ENCODE measurements at regions not wholly inside any gene's neighbourhood (a gene's known extent, or its start where the extent isn't known, plus 50 kb on each side); places are given as distances from the start of the nearest gene placed in this dataset.
"Not testable (repeated sequence)": the region's sequence is repeated elsewhere in the genome, so short reads cannot be mapped to it uniquely, and the experiment has no call there.

GRCh38 chr10:81502677-81503359 lies 372.2 kb upstream of the NRG3 start:
- Mint-ChIP-seq H3K27ac (no peak overlapping the region), H3K36me3 (ENCODE audit: low read depth) (no peaks in the 10 kb centered on the region), H3K4me3 (no peak overlapping the region), H3K9me3 (peaks cover 11% of the 10 kb centered on the region), H3K4me1 (no peaks in the 10 kb centered on the region), H3K27me3 (no peaks in the 10 kb centered on the region)
- ChIA-PET POLR2A (no interaction called here), CTCF (no interaction called here)
- DNase-seq, result no peak

DNA sequence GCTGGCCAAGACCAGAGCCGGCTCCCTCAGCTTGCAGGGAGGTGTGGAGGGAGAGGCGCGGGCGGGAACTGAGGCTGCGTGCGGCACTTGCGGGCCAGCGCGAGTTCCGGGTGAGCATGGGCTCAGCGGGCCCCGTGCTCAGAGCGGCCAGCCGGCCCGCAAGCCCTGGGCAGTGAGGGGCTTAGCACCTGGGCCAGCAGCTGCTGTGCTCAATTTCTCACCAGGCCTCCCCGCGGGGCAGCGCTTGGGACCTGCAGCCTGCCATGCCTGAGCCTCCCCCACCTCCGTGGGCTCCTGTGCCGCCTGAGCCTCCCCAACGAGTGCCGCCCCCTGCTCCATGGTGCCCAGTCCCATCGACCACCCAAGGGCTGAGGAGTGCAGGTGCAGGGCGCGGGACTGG lies 369.2 kb upstream of the NRG3 start:
- H3K9me3 Mint-ChIP-seq, result peaks cover 15% of the 10 kb centered on the region
- H3K4me3 Mint-ChIP-seq; DNase-seq; H3K27me3 Mint-ChIP-seq; H3K36me3 Mint-ChIP-seq (ENCODE audit: low read depth); CTCF ChIA-PET; H3K27ac Mint-ChIP-seq; H3K4me1 Mint-ChIP-seq; POLR2A ChIA-PET: not testable (repeated sequence)

GRCh38 chr10:81514811-81515210 lies 360.2 kb upstream of the NRG3 start:
- CTCF ChIA-PET, result no interaction called here
- Mint-ChIP-seq H3K27me3 (no peaks in the 10 kb centered on the region), H3K4me3 (no peak overlapping the region), H3K36me3 (ENCODE audit: low read depth) (no peaks in the 10 kb centered on the region), H3K4me1 (no peaks in the 10 kb centered on the region), H3K9me3 (peaks cover 4% of the 10 kb centered on the region), H3K27ac (no peak overlapping the region)
- no peak for DNase-seq
- POLR2A ChIA-PET, result no interaction called here

- H3K27ac Mint-ChIP-seq, result no peak overlapping the region
- no peak overlapping the region for H3K4me3 Mint-ChIP-seq
- no peaks in the 10 kb centered on the region for H3K9me3 Mint-ChIP-seq
- no peaks in the 10 kb centered on the region for H3K36me3 Mint-ChIP-seq (ENCODE audit: low read depth)
- no peaks in the 10 kb centered on the region for H3K27me3 Mint-ChIP-seq
- POLR2A ChIA-PET, result no interaction called here
- no peak for DNase-seq
- CTCF ChIA-PET, result interaction anchor here (0.6 kb wide), 1 partner anchor 598 kb away, joined by 3 read pairs; no protein-coding TSS in a partner anchor
- no peaks in the 10 kb centered on the region for H3K4me1 Mint-ChIP-seq
These were observed 354.3 kb upstream of the NRG3 start for GRCh38 chr10:81520688-81521087.

DNA sequence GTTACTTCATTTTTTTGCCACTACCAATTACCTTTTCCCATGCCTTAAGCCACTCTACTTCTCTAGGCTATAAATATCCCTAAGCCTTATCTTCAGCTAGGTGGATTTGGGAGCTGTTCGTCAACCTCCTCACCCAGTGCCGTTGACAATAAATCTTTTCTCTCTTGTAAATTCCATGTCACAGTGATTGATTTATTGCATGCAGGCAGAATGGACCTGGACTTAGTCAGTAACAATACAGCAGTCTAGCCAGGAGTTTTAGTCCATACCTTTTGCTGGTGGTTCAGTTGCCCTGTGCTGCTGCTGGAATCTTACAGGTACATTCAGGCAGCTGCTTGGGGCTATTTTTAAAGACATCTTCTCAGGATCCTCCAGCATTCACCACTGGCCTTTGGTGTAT lies 350.5 kb upstream of the NRG3 start:
- Mint-ChIP-seq H3K27me3 (no peaks in the 10 kb centered on the region), H3K36me3 (ENCODE audit: low read depth) (no peaks in the 10 kb centered on the region), H3K27ac (no peak overlapping the region), H3K9me3 (peaks cover 6% of the 10 kb centered on the region), H3K4me3 (no peak overlapping the region), H3K4me1 (no peaks in the 10 kb centered on the region)
- CTCF ChIA-PET, result no interaction called here
- POLR2A ChIA-PET, result no interaction called here
- DNase-seq, result no peak

DNA sequence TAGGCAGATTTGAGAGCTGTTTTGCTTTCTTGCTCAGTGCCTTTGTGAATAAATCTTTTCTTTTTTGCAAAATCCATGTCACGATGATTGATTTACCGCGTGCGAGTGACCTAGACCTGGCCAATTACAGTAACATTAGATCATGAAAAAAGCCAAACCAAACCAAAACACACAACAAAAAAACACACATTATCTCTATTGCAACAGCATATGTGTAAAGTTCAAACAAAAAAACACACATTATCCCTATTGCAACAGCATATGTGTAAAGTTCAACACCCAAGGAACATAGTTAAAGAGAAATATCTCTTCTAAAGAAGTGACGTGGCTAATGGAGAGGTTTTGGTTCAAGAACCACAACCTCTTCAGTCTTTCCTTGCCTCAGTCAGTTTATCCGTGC lies 342.6 kb upstream of the NRG3 start:
- ChIA-PET POLR2A (no interaction called here), CTCF (no interaction called here)
- no peaks in the 10 kb centered on the region for H3K27me3 Mint-ChIP-seq
- no peak overlapping the region for H3K27ac Mint-ChIP-seq
- peaks cover 2% of the 10 kb centered on the region for H3K9me3 Mint-ChIP-seq
- no peak overlapping the region for H3K4me3 Mint-ChIP-seq
- no peaks in the 10 kb centered on the region for H3K4me1 Mint-ChIP-seq
- H3K36me3 Mint-ChIP-seq (ENCODE audit: low read depth), result no peaks in the 10 kb centered on the region
- no peak for DNase-seq

DNA sequence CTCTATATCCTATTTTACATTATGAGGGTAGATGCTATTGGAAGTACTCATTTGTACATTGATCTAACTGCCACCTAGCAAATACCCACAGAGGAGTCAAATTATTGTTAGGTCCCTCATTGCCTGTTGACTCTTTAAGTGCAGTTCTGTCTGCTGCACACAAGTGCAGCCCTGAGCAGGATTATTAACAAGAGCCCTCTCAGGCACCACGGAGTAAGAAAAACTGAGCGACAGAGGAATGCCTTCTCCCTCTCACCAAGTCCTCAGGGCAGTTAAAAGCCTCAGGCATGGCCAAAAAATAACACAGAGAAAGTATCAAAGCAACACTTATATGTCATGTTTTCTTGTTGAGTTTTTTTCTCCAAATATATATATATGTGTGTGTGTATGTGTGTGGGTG lies 340.0 kb upstream of the NRG3 start:
- POLR2A ChIA-PET, result no interaction called here
- Mint-ChIP-seq H3K36me3 (ENCODE audit: low read depth) (no peaks in the 10 kb centered on the region), H3K4me1 (no peaks in the 10 kb centered on the region), H3K27ac (no peak overlapping the region), H3K27me3 (no peaks in the 10 kb centered on the region), H3K4me3 (no peak overlapping the region), H3K9me3 (peaks cover 4% of the 10 kb centered on the region)
- no peak for DNase-seq
- CTCF ChIA-PET, result no interaction called here

DNA sequence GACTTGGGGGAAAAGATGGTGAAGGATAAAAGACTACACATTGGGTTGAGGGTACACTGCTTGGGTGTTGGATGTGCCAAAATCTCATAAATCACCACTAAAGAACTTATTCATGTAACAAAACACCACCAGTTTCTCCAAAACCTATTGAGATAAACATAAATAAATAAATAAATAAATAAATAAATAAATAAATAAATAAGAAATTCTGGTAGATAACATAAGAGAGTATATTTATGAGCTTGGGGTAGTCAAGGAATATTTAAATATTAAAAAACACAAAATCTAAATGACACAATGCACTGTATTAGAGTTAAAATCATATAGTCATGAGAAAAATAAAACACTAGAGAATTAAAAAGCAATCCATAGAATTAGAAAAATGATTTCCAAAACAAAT lies 333.5 kb upstream of the NRG3 start:
- DNase-seq, result no peak
- Mint-ChIP-seq H3K27me3 (no peaks in the 10 kb centered on the region), H3K27ac (no peak overlapping the region), H3K36me3 (ENCODE audit: low read depth) (no peaks in the 10 kb centered on the region), H3K9me3 (peaks cover 7% of the 10 kb centered on the region), H3K4me3 (no peak overlapping the region), H3K4me1 (no peaks in the 10 kb centered on the region)
- POLR2A ChIA-PET, result no interaction called here
- CTCF ChIA-PET, result no interaction called here

DNA sequence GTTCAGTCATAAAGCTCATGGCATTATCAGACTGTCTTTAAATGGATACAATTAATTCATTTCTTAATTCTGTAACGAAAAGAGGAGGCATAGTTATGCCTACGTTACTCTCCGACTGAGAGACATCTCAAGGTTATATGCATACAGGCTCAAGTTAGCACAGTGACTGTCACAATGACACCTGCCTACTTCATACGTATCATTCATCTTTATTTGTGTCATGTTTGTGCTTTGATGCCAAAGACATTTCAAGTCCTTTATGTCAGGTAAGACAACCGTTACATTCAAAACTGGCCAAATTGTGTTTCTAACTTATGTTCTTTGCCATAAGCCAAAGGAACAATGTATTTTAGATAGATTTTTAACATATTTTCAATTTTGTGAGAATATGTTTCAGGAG lies 328.8 kb upstream of the NRG3 start:
- H3K27me3 Mint-ChIP-seq, result no peaks in the 10 kb centered on the region

DNA sequence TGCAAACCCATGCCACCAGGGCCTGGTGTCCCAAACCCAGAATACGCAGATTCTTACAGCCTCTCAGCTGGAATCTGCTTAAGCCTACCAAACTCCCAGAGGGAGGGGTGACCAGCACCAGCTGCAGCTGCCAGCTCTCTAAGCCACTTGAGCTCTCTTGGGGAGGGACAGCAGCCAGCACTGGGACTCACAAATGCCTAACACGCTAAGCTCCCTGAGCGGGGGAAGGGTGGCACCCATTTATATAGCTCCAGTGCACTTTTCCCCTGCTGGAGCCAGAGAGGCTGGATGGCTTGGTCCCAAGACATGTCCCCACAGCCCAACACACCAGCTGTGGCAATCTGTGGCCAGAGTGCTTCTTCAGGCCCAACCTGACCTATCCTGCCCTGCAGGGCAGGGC lies 326.8 kb upstream of the NRG3 start:
- peaks cover 7% of the 10 kb centered on the region for H3K9me3 Mint-ChIP-seq
- no peaks in the 10 kb centered on the region for H3K27me3 Mint-ChIP-seq
- no peaks in the 10 kb centered on the region for H3K36me3 Mint-ChIP-seq (ENCODE audit: low read depth)
- CTCF ChIA-PET, result no interaction called here
- no peak overlapping the region for H3K27ac Mint-ChIP-seq
- DNase-seq, result no peak
- POLR2A ChIA-PET, result no interaction called here
- no peaks in the 10 kb centered on the region for H3K4me1 Mint-ChIP-seq
- no peak overlapping the region for H3K4me3 Mint-ChIP-seq

More for the DNA sequence above, 328.8 kb upstream of the NRG3 start:
- CTCF ChIA-PET, result no interaction called here
- H3K27ac Mint-ChIP-seq, result no peak overlapping the region
- no peak for DNase-seq
- no peaks in the 10 kb centered on the region for H3K36me3 Mint-ChIP-seq (ENCODE audit: low read depth)
- H3K4me3 Mint-ChIP-seq, result no peak overlapping the region
- H3K4me1 Mint-ChIP-seq, result no peaks in the 10 kb centered on the region
- POLR2A ChIA-PET, result no interaction called here
- peaks cover 7% of the 10 kb centered on the region for H3K9me3 Mint-ChIP-seq

GRCh38 chr10:81564143-81564542 lies 310.9 kb upstream of the NRG3 start:
- H3K9me3 Mint-ChIP-seq, result peaks cover 7% of the 10 kb centered on the region
- no peaks in the 10 kb centered on the region for H3K36me3 Mint-ChIP-seq (ENCODE audit: low read depth)
- no peaks in the 10 kb centered on the region for H3K27me3 Mint-ChIP-seq
- no peak overlapping the region for H3K4me3 Mint-ChIP-seq
- no peak for DNase-seq
- CTCF ChIA-PET, result no interaction called here
- no peaks in the 10 kb centered on the region for H3K4me1 Mint-ChIP-seq
- POLR2A ChIA-PET, result no interaction called here
- H3K27ac Mint-ChIP-seq, result no peak overlapping the region

GRCh38 chr10:81569488-81569887 lies 305.5 kb upstream of the NRG3 start:
- POLR2A ChIA-PET, result no interaction called here
- CTCF ChIA-PET, result no interaction called here
- Mint-ChIP-seq H3K9me3 (peaks cover 9% of the 10 kb centered on the region), H3K36me3 (ENCODE audit: low read depth) (no peaks in the 10 kb centered on the region), H3K27me3 (no peaks in the 10 kb centered on the region), H3K4me1 (no peaks in the 10 kb centered on the region), H3K27ac (no peak overlapping the region), H3K4me3 (no peak overlapping the region)
- DNase-seq, result no peak

- no peak for DNase-seq
- no peaks in the 10 kb centered on the region for H3K36me3 Mint-ChIP-seq (ENCODE audit: low read depth)
- H3K27ac Mint-ChIP-seq, result no peak overlapping the region
- ChIA-PET POLR2A (no interaction called here), CTCF (no interaction called here)
- peaks cover 9% of the 10 kb centered on the region for H3K9me3 Mint-ChIP-seq
- H3K27me3 Mint-ChIP-seq, result no peaks in the 10 kb centered on the region
- H3K4me1 Mint-ChIP-seq, result no peaks in the 10 kb centered on the region
- no peak overlapping the region for H3K4me3 Mint-ChIP-seq
These were observed 304.6 kb upstream of the NRG3 start for GRCh38 chr10:81570349-81570748.

GRCh38 chr10:81570878-81571794 lies 303.9 kb upstream of the NRG3 start:
- ChIA-PET POLR2A (no interaction called here), CTCF (no interaction called here)
- Mint-ChIP-seq H3K27me3 (no peaks in the 10 kb centered on the region), H3K4me1 (no peaks in the 10 kb centered on the region), H3K27ac (no peak overlapping the region), H3K4me3 (no peak overlapping the region), H3K36me3 (ENCODE audit: low read depth) (no peaks in the 10 kb centered on the region), H3K9me3 (peaks cover 9% of the 10 kb centered on the region)
- no peak for DNase-seq
